CD4-positive, alpha-beta T cell treated with Interleukin-4 for 4 hours (primary cell): ENCODE measurements at regions not wholly inside any gene's neighbourhood (a gene's known extent, or its start where the extent isn't known, plus 50 kb on each side); places are given as distances from the start of the nearest gene placed in this dataset.
"Not testable (repeated sequence)": the region's sequence is repeated elsewhere in the genome, so short reads cannot be mapped to it uniquely, and the experiment has no call there.

Source experiments
- DNase-seq: peaks from one replicate; pipeline ENCODE4 v3.0.0-alpha.2; 2020

DNA sequence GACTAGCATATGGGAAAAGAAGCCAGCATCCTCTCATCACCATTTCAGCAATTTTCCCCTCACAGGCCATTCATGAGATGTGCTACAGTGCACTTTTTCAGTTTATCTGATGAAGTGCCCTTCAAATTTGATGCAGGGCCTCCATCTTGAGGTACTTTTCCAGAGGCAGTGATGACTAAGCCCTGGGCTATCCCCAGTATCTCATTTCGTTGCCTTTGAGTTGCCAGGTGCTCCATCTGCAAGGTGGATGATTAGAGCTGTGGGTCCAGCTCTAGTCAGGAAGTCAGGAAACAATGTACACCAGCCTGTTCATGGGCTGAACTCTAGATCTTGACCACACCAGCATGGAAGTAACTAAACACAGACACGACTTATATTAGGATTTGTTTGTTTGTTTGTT, 425.2 kb downstream of the METTL4 start:
- no peak for DNase-seq

DNA sequence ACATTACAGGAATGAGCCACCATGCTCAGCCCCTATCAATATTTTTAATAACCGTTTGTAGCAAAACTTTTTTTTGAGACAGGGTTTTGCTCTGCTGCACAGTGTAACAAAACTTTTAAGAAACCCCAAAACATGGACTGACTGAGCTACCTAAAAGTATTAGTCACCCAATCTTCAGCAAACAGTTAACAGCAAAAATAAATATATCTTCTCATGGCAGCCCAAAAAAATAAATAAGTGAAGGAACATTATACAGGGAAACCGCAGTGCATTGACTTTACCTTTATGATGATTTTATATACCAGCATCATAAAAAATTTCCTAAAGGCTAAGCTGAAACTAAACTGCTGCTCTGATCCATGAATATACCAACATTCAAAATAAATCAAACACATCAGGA, 424.6 kb downstream of the METTL4 start:
- no peak for DNase-seq

DNA sequence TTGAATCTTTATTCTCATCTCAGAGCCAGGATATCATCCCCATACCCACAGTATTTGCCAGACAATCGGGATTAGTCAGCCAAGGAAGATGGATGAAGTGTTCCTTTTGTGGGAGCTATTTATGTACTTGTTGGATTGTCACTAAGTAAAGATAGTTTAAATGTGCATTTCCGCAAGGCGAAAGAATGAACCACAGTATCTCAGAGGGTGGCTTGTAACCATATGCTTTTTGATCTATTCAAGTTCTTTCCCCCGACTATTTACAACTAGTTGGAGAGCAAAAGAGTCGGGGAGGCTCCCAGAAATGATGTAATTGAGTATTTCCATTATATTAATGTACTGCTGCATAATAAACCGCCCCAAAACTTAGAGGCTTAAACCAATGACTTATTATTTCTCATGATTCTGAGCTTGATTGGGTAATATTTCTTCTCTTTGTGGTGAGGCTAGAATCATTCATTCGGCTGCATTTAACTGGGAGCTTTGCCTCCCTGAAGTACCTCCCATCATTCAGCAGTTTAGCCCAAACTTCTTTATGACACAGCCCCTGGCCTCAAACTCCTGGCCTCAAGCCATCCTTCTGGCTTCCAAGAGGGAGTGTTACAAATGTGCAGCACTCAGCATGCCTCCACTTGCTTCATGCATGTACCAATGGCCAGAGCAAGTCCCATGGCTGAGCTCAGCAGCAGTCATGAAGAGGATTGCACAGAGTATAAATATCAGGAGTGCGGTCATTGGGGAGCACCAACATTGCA, 423.7 kb downstream of the METTL4 start:
- no peak for DNase-seq

DNA sequence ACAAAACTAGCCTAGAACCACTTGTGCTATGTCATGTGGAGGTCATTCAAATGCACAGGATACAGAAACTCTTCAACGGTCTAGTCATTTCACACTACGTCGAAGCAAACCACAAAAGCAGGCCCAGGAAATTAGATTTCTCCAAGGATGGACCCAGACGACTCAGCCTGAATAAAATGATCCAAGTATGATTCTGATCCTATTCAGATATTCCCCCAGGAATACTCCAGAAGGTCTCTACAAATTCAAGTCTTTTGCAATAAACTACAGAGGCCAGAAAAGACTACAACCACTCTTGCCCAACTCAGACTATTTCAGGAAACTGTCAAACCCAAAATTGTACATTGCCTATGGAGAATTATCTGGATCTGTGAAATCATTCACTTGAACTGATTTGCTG, 422.5 kb downstream of the METTL4 start:
- DNase-seq: no peak

- no peak for DNase-seq
Measured at GRCh38 chr18:2150566-2150965, 420.7 kb downstream of the METTL4 start.

DNA sequence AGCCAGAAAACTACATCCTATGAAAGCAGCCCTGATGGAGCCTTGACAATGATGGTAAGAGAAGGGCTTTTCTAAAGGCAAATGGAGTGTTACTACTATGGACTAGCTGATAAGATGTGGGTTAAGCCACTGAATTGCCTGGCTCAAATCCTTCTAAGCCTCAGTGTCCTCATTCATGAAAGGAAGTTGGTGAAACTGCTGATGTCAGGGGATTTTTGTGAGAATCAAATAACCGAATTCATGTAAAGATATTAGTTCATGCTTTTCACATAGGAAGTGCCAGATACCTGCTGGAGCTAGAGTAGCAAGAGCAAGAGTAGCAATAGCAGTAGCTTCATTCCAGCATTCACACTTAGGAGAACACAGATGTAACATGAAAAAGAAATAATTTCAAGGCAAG, 417.0 kb downstream of the METTL4 start:
- DNase-seq: no peak

DNA sequence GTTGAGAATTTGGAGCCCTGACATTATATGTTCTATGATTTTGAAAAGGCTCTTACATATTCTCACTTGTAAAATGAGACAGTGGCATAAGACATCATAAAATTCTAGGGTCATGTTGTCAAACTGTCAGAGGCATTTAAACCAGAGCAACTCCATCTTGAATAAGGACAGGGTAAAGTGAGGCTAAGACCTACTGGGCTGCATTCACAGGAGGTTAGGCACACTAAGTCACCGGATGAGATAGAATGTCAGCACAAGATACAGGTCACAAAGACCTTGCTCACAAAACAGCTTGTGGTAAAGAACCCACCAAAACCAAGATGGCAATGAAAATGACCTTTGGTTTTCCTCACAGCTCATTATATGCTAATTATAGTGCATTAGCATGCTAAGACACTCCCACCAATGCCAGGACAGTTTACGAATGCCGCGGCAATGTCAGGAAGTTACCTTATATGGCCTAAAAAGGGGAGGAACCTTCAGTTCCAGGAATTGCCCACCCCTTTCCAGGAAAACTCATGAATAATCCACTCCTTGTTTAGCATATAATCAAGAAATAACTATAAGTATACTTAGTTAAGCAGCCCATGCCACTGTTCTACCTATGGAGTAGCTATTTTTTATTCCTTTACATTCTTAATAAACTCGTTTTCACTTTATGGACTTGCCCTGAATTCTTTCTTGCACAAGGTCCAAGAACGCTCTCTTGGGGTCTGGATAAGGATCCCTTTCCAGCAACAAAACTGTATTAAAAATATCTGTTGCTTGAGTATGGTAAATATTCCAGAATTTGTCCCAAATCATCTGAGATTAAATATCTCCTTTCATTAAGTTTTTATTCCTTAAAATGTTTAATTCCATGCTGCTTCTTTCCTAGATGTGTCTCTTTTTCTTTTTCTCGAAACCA, 406.4 kb downstream of the METTL4 start:
- no peak for DNase-seq

- DNase-seq: not testable (repeated sequence)
Measured at GRCh38 chr18:2166876-2167275, 404.4 kb downstream of the METTL4 start.

DNA sequence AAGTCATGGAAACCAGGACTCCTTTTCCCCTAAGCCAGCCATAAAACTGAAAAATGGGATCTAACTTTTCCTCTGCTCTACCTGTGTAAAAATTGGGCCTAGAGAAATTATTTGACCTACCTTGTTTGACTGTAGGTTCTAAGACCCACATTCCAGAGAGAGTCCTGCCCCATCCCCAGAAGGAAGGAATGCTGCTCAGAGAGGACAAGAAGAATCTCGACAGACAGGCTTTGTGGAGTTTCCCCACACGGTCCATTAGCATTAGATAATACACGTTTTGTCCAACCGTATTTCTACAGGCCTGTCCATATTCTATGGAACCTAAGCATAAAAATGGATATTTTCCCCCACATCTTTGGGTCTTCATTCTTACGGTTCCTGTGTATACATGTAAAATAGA, 403.3 kb downstream of the METTL4 start:
- no peak for DNase-seq

DNA sequence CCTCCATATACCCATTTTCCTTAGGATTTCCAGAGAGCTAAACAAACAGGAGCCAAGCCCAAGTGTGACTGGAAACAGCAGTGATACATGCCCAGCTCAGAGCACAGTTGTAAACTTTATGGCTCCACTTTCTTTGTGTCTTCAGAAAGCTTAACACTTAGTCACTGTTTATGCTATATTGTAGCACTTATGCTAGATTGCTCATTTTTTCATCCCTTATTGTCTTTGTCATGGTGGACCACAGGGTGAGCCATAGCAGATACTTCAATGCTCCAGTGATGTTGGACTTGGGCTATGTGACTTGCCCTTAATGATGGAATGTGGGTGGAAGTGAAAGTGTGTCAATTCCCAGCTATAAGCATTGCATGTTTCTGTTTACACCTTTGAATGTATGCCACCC, 401.6 kb downstream of the METTL4 start:
- no peak for DNase-seq

DNA sequence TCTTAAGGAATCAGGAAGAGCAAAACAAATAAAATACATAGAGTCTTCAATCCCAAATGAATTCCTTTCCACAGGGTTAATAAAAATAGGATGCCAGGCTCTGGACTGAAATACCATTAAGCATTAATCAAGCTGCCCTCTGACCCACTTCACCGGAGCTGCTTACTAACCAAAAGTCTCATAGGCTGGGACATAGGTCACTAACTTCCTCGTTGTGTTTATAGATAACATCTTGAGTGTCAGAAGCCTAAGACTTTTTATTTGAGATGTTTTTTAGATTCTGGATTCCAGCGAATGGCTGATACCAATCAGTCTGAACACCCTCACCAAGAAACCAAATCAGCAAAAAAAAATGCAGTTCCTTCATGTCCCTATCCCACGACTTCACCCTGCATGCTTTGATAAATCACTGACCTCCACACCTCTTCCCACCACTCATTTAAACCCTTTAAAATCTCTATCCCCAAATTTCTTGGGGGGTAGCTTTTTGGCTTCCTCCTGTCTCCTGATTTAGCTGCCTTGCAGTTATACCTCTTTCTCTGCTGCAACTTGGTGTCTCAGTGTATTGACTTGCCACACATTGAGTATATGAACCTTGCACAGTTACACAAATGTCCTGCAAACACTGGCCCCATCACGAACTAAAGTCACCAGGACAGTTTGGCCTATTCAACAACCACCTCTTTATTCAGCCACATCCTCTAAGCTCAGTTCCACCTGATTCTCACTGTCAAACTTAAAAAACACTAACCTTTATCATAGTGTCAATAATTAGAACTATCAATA, 399.3 kb downstream of the METTL4 start:
- DNase-seq: no peak

- no peak for DNase-seq
Measured at GRCh38 chr18:2172881-2173280, 398.4 kb downstream of the METTL4 start.

GRCh38 chr18:2173486-2173885, 397.8 kb downstream of the METTL4 start:
- no peak for DNase-seq

- DNase-seq: no peak
Measured at GRCh38 chr18:2178036-2178435, 393.3 kb downstream of the METTL4 start.

GRCh38 chr18:2179498-2180183, 391.7 kb downstream of the METTL4 start:
- no peak for DNase-seq

- no peak for DNase-seq
Measured at GRCh38 chr18:2180586-2180985, 390.7 kb downstream of the METTL4 start.

- no peak for DNase-seq
Measured at GRCh38 chr18:2183432-2183831, 387.9 kb downstream of the METTL4 start.

GRCh38 chr18:2186967-2187366, 384.3 kb downstream of the METTL4 start:
- DNase-seq: no peak

GRCh38 chr18:2188258-2188657, 383.0 kb downstream of the METTL4 start:
- DNase-seq: no peak

DNA sequence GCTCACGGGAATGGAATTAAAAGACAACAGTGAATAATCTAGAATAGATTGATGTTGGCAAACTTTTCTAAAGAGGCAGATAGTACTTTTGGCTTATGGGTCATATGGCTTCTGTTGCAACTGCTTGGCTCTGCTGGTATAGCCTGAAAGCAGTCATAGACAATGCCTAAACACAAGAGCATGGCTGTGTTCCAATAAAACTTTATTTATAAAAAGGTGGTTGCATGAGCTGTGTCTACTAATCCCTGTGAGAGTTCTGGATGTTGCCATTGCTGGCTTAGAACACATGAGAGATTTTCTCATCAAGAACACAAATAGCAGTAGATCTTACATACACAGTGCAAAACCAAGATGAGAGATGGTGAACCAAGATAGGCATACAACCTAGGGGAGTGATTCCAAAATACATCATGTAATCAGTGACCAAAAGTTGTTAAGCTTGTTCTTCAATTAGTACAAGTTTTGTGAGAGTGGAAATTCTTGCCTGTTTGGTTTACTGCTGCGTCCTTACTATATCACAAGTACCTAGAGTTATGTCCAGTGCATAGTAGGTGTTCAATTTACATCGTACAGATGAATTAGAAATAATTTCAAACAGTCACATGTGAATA, 380.0 kb downstream of the METTL4 start:
- no peak for DNase-seq

GRCh38 chr18:2192562-2192961, 378.7 kb downstream of the METTL4 start:
- no peak for DNase-seq

DNA sequence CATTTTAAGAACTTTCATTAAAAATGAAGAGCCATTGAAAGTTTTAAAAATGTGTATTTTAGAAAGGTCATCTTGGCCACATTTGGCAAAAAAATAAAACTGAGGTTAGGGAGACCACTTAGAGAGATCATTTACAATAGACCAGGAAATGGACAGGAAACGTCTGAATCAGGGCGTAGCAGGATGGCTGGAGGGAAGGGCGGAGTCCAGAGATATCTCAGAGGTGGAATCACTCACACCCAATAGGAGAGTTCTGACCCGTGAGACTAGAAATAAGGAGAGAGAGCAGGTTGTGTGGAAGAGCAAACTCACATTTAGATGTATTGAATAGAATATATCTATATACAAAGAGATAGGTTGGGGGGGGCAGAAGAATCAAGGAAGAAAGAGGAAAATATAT, 373.4 kb downstream of the METTL4 start:
- DNase-seq: no peak
